GM18520 (cell line): ENCODE measurements at regions not wholly inside any gene's neighbourhood (a gene's known extent, or its start where the extent isn't known, plus 50 kb on each side); places are given as distances from the start of the nearest gene placed in this dataset.

ENCODE experiments used
- ATAC-seq: cut with Tn5 transposase; IDR thresholded peaks from one replicate; pipeline ENCODE4 v1.9.1; 2021; ENCODE audit not compliant: unreplicated experiment

- ATAC-seq: no peak
Observed at GRCh38 chr17:33512113-33512512, 219.0 kb upstream of the ASIC2 start.

GRCh38 chr17:33513769-33514168 lies 220.7 kb upstream of the ASIC2 start:
- no peak for ATAC-seq

DNA sequence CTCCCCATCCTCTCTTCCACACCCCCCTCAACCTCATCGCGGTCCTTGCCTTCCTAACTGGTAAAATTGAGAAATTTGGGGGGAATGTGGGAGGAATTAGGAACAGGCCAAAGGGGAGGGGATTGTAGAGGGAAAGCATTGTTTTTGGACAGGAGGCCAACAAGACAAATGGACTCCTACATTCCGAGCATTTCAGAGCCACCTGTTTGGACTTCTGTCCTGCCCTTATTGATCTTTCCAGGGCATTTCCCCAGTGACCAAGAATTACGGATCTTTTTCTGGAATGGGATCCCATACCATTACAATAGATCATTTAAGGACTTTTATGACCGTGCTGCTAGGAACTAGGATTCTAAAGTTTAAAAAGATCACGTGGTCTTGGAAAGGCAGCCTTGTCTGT lies 221.3 kb upstream of the ASIC2 start:
- ATAC-seq: no peak

- ATAC-seq: no peak
Observed at GRCh38 chr17:33515974-33516373, 222.9 kb upstream of the ASIC2 start.

GRCh38 chr17:33516645-33517044 lies 223.6 kb upstream of the ASIC2 start:
- no peak for ATAC-seq

GRCh38 chr17:33517746-33518145 lies 224.7 kb upstream of the ASIC2 start:
- no peak for ATAC-seq

- no peak for ATAC-seq
Observed at GRCh38 chr17:33519692-33520091, 226.6 kb upstream of the ASIC2 start.

DNA sequence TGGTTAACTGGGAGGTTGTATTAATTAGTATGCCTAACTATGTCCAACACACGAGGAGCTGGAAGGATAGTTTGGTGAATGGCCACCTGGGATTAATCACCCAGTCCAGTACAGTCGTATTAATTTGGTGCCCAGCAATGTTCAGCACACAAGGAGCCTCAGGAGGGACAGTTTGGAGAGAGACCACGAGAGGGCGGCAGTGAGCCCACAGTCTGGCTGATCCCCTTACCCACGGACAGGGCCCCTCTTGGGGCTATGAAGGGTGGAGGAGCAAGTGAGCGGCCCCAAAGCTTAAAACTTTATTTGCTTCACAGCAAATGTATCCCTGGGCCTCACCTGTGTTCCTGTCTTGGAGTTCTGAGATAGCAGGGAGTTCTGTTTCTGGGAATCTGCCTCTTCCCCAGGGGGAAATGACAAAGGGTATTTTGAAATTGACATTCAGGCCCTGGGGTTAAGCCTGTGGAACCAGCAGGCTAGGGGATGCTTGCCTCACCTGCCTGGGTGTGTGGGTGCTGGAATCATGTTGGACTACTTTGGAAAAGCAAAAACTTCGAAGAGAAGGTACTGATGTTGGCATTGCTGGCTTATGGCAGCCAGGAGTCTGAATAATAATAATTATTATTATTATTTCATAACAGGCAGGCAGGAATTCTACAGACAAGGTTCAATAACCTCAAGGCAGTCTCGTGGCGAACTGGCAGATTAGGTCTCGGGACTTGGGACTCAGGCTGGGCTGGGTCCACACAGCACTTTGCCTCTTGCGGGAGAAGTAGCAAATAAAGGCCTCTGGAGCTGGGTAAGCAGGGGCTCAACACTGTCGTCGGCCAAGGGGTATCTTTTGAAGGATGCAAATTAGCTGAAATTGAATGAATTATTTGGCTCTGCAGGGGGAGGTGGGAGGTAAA lies 227.6 kb upstream of the ASIC2 start:
- ATAC-seq: no peak

- no peak for ATAC-seq
Observed at GRCh38 chr17:33521784-33522183, 228.7 kb upstream of the ASIC2 start.

- no peak for ATAC-seq
Observed at GRCh38 chr17:33522623-33523022, 229.5 kb upstream of the ASIC2 start.

GRCh38 chr17:33523577-33523981 lies 230.5 kb upstream of the ASIC2 start:
- no peak for ATAC-seq

- no peak for ATAC-seq
Observed at GRCh38 chr17:33525186-33525585, 232.1 kb upstream of the ASIC2 start.

GRCh38 chr17:33526717-33527116 lies 233.6 kb upstream of the ASIC2 start:
- no peak for ATAC-seq

GRCh38 chr17:33527290-33527689 lies 234.2 kb upstream of the ASIC2 start:
- ATAC-seq: no peak

DNA sequence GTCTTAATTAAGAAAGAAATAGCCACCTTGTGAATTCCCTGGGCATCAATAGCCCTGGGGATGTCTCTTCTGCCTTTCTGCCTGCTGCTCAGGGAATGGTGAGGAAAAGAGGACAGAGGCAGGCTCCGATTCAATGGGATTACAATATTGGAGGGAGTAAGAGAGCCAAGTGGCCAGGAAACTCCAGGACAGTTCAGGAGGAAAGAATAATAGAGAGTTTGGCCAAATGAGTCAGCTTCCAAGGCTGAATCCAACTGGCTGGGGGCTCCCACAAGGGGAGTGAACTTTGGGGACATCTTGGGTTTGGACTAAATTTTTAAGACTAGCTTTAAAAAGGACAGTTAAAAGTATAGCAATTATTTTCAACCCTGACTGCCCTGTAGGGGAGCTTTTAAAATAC lies 235.8 kb upstream of the ASIC2 start:
- no peak for ATAC-seq

DNA sequence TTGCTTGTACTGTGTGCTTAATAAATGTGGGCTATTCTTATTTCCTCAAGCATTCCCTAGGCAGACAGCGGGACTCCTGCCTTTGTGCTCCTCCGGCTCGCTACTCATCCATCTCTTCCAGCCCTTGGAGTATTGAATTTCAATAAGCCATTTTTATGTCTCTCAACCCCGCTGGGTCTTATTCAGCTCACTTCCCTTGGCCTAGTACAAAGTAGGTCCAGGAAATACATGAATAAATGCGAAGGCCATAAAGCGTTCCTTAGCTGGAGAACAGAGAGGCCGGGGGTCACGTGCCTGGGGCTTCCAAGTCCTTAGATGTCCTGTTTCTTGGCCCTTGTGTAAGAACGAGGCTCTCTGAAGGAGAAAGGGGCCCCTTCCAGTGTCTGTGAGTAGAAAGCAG lies 236.7 kb upstream of the ASIC2 start:
- no peak for ATAC-seq

DNA sequence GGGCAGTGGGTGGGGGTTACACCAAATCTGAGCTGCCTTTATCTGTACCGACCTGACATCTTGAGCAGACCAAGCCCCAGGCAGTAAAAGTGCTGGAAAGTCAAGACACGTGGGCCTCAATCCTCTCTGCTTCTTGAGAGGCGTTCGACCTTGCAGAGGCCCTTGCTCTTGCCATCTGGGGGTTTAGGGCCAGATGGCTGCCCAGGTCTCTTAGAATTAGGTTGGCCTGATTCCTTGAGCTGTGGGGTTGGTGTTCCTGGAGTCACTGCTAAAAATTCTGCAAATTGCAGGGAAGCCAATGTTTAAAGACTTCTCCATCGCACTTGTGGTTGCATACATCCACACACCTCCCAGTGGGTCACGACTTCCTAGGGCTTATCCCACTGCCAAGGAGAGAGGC lies 238.2 kb upstream of the ASIC2 start:
- no peak for ATAC-seq

DNA sequence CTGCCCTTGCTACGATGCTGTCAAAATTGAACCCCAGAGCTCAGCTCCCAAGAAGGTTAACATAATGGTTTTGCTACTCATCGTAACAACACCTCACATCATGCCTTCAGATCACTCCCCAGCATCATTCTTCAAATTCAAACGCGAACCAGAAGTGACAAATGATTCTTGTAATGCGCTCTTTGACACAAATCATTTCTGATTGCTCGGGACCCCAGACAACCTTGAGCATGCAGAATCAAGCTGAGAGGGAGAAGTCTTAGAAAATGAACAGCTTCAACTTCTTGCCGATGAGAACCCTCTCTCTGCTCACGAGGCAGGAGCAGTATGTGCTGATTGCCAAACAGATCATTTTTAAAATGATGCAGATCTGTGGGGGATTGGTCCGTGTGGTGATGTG lies 241.0 kb upstream of the ASIC2 start:
- ATAC-seq: no peak

GRCh38 chr17:33545124-33545523 lies 252.0 kb upstream of the ASIC2 start:
- ATAC-seq: no peak

- ATAC-seq: no peak
Observed at GRCh38 chr17:33550261-33550660, 257.2 kb upstream of the ASIC2 start.

GRCh38 chr17:33551075-33551474 lies 258.0 kb upstream of the ASIC2 start:
- no peak for ATAC-seq

DNA sequence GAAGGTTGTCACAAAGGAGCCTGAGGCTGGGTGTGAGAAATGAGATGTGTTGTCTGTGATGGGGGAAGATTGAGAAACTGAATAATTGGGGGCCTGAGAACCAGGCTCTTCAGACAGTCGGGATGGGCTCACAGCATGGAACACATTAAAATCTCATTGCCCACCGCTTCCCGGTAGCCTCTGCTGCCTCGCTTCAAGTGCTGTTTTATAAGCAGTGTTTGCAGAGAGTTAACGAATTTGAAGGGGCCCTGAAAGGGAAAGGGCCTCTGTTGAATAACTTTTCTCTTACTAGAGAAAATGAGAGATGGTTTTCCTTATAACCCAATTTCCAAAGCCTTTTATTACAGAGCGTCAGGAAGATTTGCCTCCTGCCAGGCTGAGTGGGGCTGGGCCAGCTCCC lies 258.8 kb upstream of the ASIC2 start:
- ATAC-seq: no peak

GRCh38 chr17:33560165-33560564 lies 267.1 kb upstream of the ASIC2 start:
- ATAC-seq: no peak
